SK-N-SH (cell line): ENCODE measurements at regions not wholly inside any gene's neighbourhood (a gene's known extent, or its start where the extent isn't known, plus 50 kb on each side); places are given as distances from the start of the nearest gene placed in this dataset.

Experiments used
- CTCF ChIA-PET: fragments of 300-600, 350-600 bp; formaldehyde crosslinking; extraction: SDS; loops from one replicate; lab custom pipeline; 2021; lab: Yijun Ruan, JAX
- POLR2A ChIA-PET: fragments of 350-600 bp; sonication (Branson Sonifier 250); formaldehyde crosslinking; extraction: SDS; loops from one replicate; lab custom pipeline; 2020; ENCODE audit warnings: antibody characterized with exemption, inconsistent platforms; lab: Yijun Ruan, JAX
- DNase-seq: peaks from one replicate; pipeline ENCODE4 v3.0.0; 2012
- H2AFZ ChIP-seq: fragments of 200-600 bp; sonication (generic); 2 replicates; pipeline ENCODE4 v1.8.1; 2016; ENCODE audit warnings: antibody characterized with exemption, mild to moderate bottlenecking, low read depth
- H3F3A ChIP-seq: fragments of 200-600 bp; sonication (generic); replicated peaks from 2 replicates; pipeline ENCODE3; 2016; ENCODE audit warnings: antibody characterized with exemption, mild to moderate bottlenecking; ENCODE audit not compliant: insufficient read depth
- H3K27ac ChIP-seq, 2 experiments: fragments of 200-500 bp in 1 of 2; fragments of 200-600 bp in 1 of 2; sonication (Bioruptor generic) in 1 of 2; sonication (generic), shearing (Covaris generic) in 1 of 2; 2 replicates each; pipeline versions ENCODE4 v1.5.1 to v1.6.1; 2014 to 2016; ENCODE audit warnings: low read depth in 2 of 2, inconsistent platforms in 1 of 2, low read length in 1 of 2, mild to moderate bottlenecking in 1 of 2, mixed read lengths in 1 of 2
- H3K27me3 ChIP-seq: fragments of 200-600 bp; sonication (generic), shearing (Covaris generic); 2 replicates; pipeline ENCODE4 v1.6.1; 2016; ENCODE audit warnings: mixed run types; ENCODE audit not compliant: insufficient read depth
- H3K36me3 ChIP-seq, 2 experiments: fragments of 200-500 bp in 1 of 2; fragments of 200-600 bp in 1 of 2; sonication (Bioruptor generic) in 1 of 2; sonication (generic) in 1 of 2; replicated peaks in 1 of 2; 2 replicates each; pipeline versions ENCODE3 to v1.5.1; 2014 to 2016; ENCODE audit warnings: low read length in 1 of 2, mild to moderate bottlenecking in 1 of 2; ENCODE audit not compliant: insufficient read depth in 2 of 2, control insufficient read depth in 1 of 2
- H3K4me1 ChIP-seq, 2 experiments: fragments of 200-500 bp in 1 of 2; fragments of 200-600 bp in 1 of 2; sonication (Bioruptor generic) in 1 of 2; sonication (generic), shearing (Covaris generic) in 1 of 2; 2 replicates each; pipeline versions ENCODE4 v1.5.1 to v1.6.1; 2014 to 2016; ENCODE audit warnings: low read depth in 1 of 2, low read length in 1 of 2, mixed run types in 1 of 2; ENCODE audit not compliant: insufficient read depth in 2 of 2, control insufficient read depth in 1 of 2
- H3K4me2 ChIP-seq: fragments of 200-600 bp; sonication (generic), shearing (Covaris generic); 2 replicates; pipeline ENCODE4 v1.6.1; 2017; ENCODE audit warnings: mixed run types
- H3K4me3 ChIP-seq, 2 experiments: fragments of 200-500 bp in 1 of 2; fragments of 200-600 bp in 1 of 2; sonication (Bioruptor generic) in 1 of 2; sonication (generic), shearing (Covaris generic) in 1 of 2; 2 replicates each; pipeline versions ENCODE4 v1.5.1 to v1.8.1; 2014 to 2016; ENCODE audit warnings: low read depth in 2 of 2, inconsistent platforms in 1 of 2, low read length in 1 of 2, mild to moderate bottlenecking in 1 of 2, mixed read lengths in 1 of 2, moderate library complexity in 1 of 2
- H3K79me2 ChIP-seq: fragments of 200-600 bp; sonication (generic); 2 replicates; pipeline ENCODE4 v1.8.1; 2017; ENCODE audit warnings: mild to moderate bottlenecking; ENCODE audit not compliant: insufficient read depth
- H3K9ac ChIP-seq: fragments of 200-600 bp; sonication (generic); 2 replicates; pipeline ENCODE4 v1.6.1; 2017; ENCODE audit warnings: mixed run types
- H3K9me2 ChIP-seq: fragments of 200-600 bp; sonication (generic); 2 replicates; pipeline ENCODE4 v1.6.1; 2017; ENCODE audit warnings: mixed run types
- H3K9me3 ChIP-seq: fragments of 200-600 bp; sonication (generic); 2 replicates; pipeline ENCODE4 v1.6.1; 2017; ENCODE audit warnings: mixed run types, mild to moderate bottlenecking, moderate library complexity
- H4K20me1 ChIP-seq: fragments of 200-600 bp; sonication (generic); 2 replicates; pipeline ENCODE4 v1.6.1; 2017; ENCODE audit warnings: mild to moderate bottlenecking, mixed run types; ENCODE audit not compliant: insufficient read depth
- FOXM1 ChIP-seq: IDR thresholded peaks from 2 replicates; pipeline ENCODE4 v1.4.0; 2012; ENCODE audit warnings: low read depth, mild to moderate bottlenecking
- JUND ChIP-seq: IDR thresholded peaks from 2 replicates; pipeline ENCODE4 v1.4.0; 2012
- RFX5 ChIP-seq: IDR thresholded peaks from 2 replicates; pipeline ENCODE4 v1.6.1; 2012; ENCODE audit warnings: mild to moderate bottlenecking, improper control_type of control experiment, low read length
- RXRA ChIP-seq: IDR thresholded peaks from 2 replicates; pipeline ENCODE4 v1.4.0; 2012; ENCODE audit warnings: low read depth, mild to moderate bottlenecking, borderline replicate concordance
- SMC3 ChIP-seq: IDR thresholded peaks from 2 replicates; pipeline ENCODE4 v1.6.1; 2012; ENCODE audit warnings: low read depth, low read length, improper control_type of control experiment
- WGBS: methylation state at CpG from one replicate; pipeline ENCODE4 v1.1.6; 2017; ENCODE audit warnings: low lambda C conversion rate; 5-methylcytosine and 5-hydroxymethylcytosine counted together
- TF ChIP-seq, protein P1 (sequence below): fragments of 200-600 bp; sonication (generic); IDR thresholded peaks from 2 replicates; pipeline ENCODE4 v1.6.1; 2017; ENCODE audit warnings: antibody characterized with exemption, mild to moderate bottlenecking, moderate library complexity

GRCh38 chr7:85765698-85766298 lies 578.9 kb upstream of the SEMA3D start (continued):
- TF ChIP-seq, protein P1, sequence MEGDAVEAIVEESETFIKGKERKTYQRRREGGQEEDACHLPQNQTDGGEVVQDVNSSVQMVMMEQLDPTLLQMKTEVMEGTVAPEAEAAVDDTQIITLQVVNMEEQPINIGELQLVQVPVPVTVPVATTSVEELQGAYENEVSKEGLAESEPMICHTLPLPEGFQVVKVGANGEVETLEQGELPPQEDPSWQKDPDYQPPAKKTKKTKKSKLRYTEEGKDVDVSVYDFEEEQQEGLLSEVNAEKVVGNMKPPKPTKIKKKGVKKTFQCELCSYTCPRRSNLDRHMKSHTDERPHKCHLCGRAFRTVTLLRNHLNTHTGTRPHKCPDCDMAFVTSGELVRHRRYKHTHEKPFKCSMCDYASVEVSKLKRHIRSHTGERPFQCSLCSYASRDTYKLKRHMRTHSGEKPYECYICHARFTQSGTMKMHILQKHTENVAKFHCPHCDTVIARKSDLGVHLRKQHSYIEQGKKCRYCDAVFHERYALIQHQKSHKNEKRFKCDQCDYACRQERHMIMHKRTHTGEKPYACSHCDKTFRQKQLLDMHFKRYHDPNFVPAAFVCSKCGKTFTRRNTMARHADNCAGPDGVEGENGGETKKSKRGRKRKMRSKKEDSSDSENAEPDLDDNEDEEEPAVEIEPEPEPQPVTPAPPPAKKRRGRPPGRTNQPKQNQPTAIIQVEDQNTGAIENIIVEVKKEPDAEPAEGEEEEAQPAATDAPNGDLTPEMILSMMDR = no peak

GRCh38 chr7:85764034-85764433 lies 577.2 kb upstream of the SEMA3D start:
- Histone ChIP-seq H3K9ac (no peak overlapping the region), H2AFZ (no peak overlapping the region), H3K36me3 (peaks cover 0 to 3% of the 10 kb centered on the region in 2 experiments), H3K9me3 (peaks cover 10% of the 10 kb centered on the region; the same call in 1 of the 2 replicates), H3K27ac (no peak overlapping the region), H3K4me1 (no peaks in the 10 kb centered on the region; a peak in 1 of 4 replicates), H3K4me2 (no peak overlapping the region), H3K4me3 (no peak overlapping the region), H3F3A (no peaks in the 10 kb centered on the region), H3K27me3 (no peaks in the 10 kb centered on the region), H3K79me2 (no peaks in the 10 kb centered on the region), H3K9me2 (no peaks in the 10 kb centered on the region; the same call in 1 of the 2 replicates), H4K20me1 (no peaks in the 10 kb centered on the region)
- POLR2A ChIA-PET = no interaction called here
- TF ChIP-seq SMC3 = no peak
- no peak for DNase-seq
- WGBS = 40% methylated on average over 2 of the region's 2 CpGs
- CTCF ChIA-PET = no interaction called here

DNA sequence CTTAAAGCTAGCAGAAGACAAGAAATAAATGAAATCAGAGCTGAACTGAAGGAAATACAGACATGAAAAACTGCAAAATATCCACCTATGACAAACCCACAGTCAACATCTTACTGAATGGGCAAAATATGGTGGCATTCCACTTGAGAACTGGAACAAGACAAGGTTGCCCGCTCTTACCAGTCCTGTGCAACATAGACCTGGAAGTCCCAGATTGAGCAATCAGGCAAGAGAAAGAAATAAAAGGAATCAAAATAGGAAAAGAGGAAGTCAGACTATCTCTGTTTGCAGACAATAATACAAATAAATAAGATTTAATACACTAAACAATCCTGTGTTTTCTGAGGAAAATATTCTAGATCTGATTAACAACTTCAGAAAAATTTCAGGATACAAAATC lies 570.5 kb upstream of the SEMA3D start:
- 69% methylated on average over 1 of the region's 1 CpG for WGBS
- Histone ChIP-seq H2AFZ (no peak overlapping the region), H3K27me3 (no peaks in the 10 kb centered on the region), H3K36me3 (no peaks in the 10 kb centered on the region), H4K20me1 (no peaks in the 10 kb centered on the region), H3K79me2 (no peaks in the 10 kb centered on the region), H3K4me3 (no peak overlapping the region), H3K9ac (no peak overlapping the region), H3K27ac (no peak overlapping the region), H3F3A (no peaks in the 10 kb centered on the region), H3K9me2 (no peaks in the 10 kb centered on the region), H3K4me1 (no peaks in the 10 kb centered on the region), H3K4me2 (no peak overlapping the region), H3K9me3 (0 out of 2 replicates have a peak, but pooled peaks cover 6% of the 10 kb centered on the region)
- DNase-seq = no peak
- ChIA-PET CTCF (no interaction called here), POLR2A (no interaction called here)
- TF ChIP-seq, protein P1 = no peak
- TF ChIP-seq RFX5 = no peak
- TF ChIP-seq RXRA = no peak
- no peak for TF ChIP-seq JUND
- no peak for TF ChIP-seq FOXM1
